Panc1 (cell line): ENCODE measurements at regions not wholly inside any gene's neighbourhood (a gene's known extent, or its start where the extent isn't known, plus 50 kb on each side); places are given as distances from the start of the nearest gene placed in this dataset.

ENCODE experiments used
- ATAC-seq: fragments of 200-7000 bp; cut with Tn5 transposase; 2 replicates; pipeline ENCODE4 v1.9.1; 2020; ENCODE audit warnings: mild to moderate bottlenecking, moderate library complexity
- BruUV-seq: library from RNA; stranded (reverse); fragments of 400-500 nt; replicated peaks from 2 replicates; lab custom pipeline; 2021; lab: Mats Ljungman, UMichigan
- CTCF ChIA-PET: fragments of 300-600 bp; sonication (Branson Sonifier 250); formaldehyde crosslinking; loops from one replicate; lab custom pipeline; 2022; ENCODE audit warnings: antibody characterized with exemption; lab: Charles Lee
- POLR2A ChIA-PET: fragments of 300-600 bp; sonication (Branson Sonifier 250); formaldehyde crosslinking; loops from one replicate; lab custom pipeline; 2022; ENCODE audit warnings: antibody characterized with exemption; lab: Charles Lee
- DNase-seq: peaks from one replicate; pipeline ENCODE4 v3.0.0-alpha.2; 2010; ENCODE audit warnings: low read depth, low spot score
- H3K27ac ChIP-seq: 2 replicates; pipeline ENCODE4 v1.5.1; 2011; ENCODE audit warnings: mild to moderate bottlenecking, low read length, inconsistent platforms
- H3K27me3 ChIP-seq: fragments of 200-500 bp; sonication (Bioruptor generic); 2 replicates; pipeline ENCODE4 v1.6.0; 2014; ENCODE audit warnings: low read length, inconsistent platforms; ENCODE audit not compliant: control insufficient read depth, insufficient read depth
- H3K36me3 ChIP-seq: fragments of 200-500 bp; sonication (Bioruptor generic); 2 replicates; pipeline ENCODE4 v1.5.1; 2014; ENCODE audit warnings: inconsistent platforms, mild to moderate bottlenecking, low read length, moderate library complexity; ENCODE audit not compliant: control insufficient read depth, insufficient read depth
- H3K4me1 ChIP-seq: 2 replicates; pipeline ENCODE4 v1.5.1; 2011; ENCODE audit warnings: inconsistent platforms, mild to moderate bottlenecking, low read length, moderate library complexity; ENCODE audit not compliant: control insufficient read depth, insufficient read depth
- H3K4me3 ChIP-seq, 2 experiments: 2 replicates each; pipeline ENCODE4 v1.5.1; 2011 to 2012; ENCODE audit warnings: low read depth in 2 of 2, low read length in 2 of 2, mild to moderate bottlenecking in 2 of 2, inconsistent platforms in 1 of 2, moderate library complexity in 1 of 2
- H3K9me3 ChIP-seq: fragments of 200-500 bp; sonication (Bioruptor generic); 2 replicates; pipeline ENCODE4 v1.5.1; 2014; ENCODE audit warnings: low read depth, mild to moderate bottlenecking, inconsistent platforms, low read length, moderate library complexity; ENCODE audit not compliant: control insufficient read depth, insufficient read depth
- CTCF ChIP-seq: fragments of 450-650 bp; IDR thresholded peaks from 2 replicates; pipeline ENCODE4 v1.5.1; 2017; ENCODE audit warnings: mild to moderate bottlenecking
- POLR2AphosphoS5 ChIP-seq: IDR thresholded peaks from 2 replicates; pipeline ENCODE4 v1.6.1; 2012; ENCODE audit warnings: mild to moderate bottlenecking, low read depth, low read length, moderate library complexity
- REST ChIP-seq, 2 experiments: IDR thresholded peaks; 2 replicates each; pipeline ENCODE4 v1.6.1; 2011 to 2012; ENCODE audit warnings: low read depth in 2 of 2, control low read depth in 1 of 2, low read length in 1 of 2, mild to moderate bottlenecking in 1 of 2, moderate library complexity in 1 of 2; ENCODE audit not compliant: insufficient read depth in 1 of 2
- SIN3A ChIP-seq: IDR thresholded peaks from 2 replicates; pipeline ENCODE4 v1.6.1; 2012; ENCODE audit warnings: low read depth, mild to moderate bottlenecking, low read length, moderate library complexity, borderline replicate concordance; ENCODE audit not compliant: insufficient read depth
- TCF7L2 ChIP-seq: IDR thresholded peaks from 2 replicates; pipeline ENCODE4 v1.6.1; 2011; ENCODE audit warnings: mild to moderate bottlenecking, low read depth, low read length, inconsistent platforms
- in situ Hi-C: cut with HindIII; loops from 2 replicates; pipeline ENCODE4 v1.10.0; 2016; ENCODE audit warnings: low sequenced_read_pairs, low pct_unique_long_range_greater_than_20kb
- intact Hi-C: fragments of 100-400 bp; cut with micrococcal nuclease; formaldehyde crosslinking; loops from one replicate; pipeline ENCODE4 v1.10.0; 2022; ENCODE audit not compliant: unreplicated experiment

DNA sequence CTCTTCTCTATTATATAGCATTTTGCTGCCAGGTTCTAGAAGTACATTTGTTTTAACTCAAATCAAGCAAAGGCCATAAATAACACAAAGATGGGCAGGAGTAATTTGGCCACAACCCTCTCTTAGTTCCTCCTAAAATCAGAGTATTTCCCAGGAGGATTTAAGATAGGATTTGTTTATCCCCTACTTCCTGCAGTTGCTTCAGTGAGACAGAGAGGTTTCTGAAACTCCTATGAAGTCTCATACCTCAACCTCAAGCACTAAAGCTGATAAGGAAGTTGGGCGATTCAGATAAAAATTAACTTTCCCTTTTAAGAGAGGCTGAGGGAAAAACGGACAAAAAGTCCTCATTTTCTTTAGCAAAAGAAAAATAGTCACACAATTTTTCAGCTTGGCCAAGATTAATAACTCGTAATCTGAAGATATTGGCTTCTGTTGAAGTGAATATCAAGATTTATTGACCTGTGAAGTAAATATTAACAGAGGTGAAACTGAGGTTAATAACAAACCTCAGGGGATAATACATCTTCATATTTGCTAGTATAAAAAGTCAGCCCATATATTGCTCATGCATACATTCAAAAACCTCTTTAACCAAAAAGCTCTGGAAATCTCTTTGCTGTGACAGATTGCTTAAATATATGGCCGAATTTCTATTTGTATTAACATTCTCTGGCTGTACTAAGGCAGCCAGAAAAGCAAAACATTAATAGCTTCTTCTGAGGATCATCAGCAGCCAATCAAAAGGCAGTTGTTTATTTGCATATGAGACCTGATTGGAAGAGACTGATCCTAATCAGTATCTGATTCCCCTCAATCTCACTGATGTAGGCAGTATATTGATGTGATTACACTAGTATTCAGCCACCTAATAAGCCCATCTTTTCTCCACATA, 90.6 kb upstream of the GADL1 start:
- DNase-seq (no peak), ATAC-seq (no peak)
- H3K4me3 ChIP-seq, result no peak overlapping the region
- no peaks in the 10 kb centered on the region; the same call in 1 of the 2 replicates for H3K27me3 ChIP-seq
- ChIA-PET CTCF (no interaction called here), POLR2A (no interaction called here)
- H3K4me1 ChIP-seq, result no peaks in the 10 kb centered on the region
- intact Hi-C loops, result no loop called here
- no peak overlapping the region for H3K27ac ChIP-seq
- no peaks in the 10 kb centered on the region for H3K9me3 ChIP-seq
- no peaks in the 10 kb centered on the region for H3K36me3 ChIP-seq
- in situ Hi-C loops, result no loop called here
- BruUV-seq, result no TSS peak
- TF ChIP-seq CTCF (no peak), REST (IDR thresholded peaks at IDR 0.05; ENCODE audit: insufficient read depth in 1 of 2, low read depth in 2 of 2, low read length in 1 of 2) (no peak), POLR2AphosphoS5 (no peak), TCF7L2 (no peak), SIN3A (no peak)

GRCh38 chr3:30986551-30986950, 92.1 kb upstream of the GADL1 start:
- BruUV-seq, result no TSS peak
- DNase-seq (no peak), ATAC-seq (no peak)
- Histone ChIP-seq H3K4me1 (no peaks in the 10 kb centered on the region), H3K27me3 (no peaks in the 10 kb centered on the region; the same call in 1 of the 2 replicates), H3K9me3 (no peaks in the 10 kb centered on the region), H3K27ac (no peak overlapping the region), H3K36me3 (no peaks in the 10 kb centered on the region), H3K4me3 (no peak overlapping the region)
- intact Hi-C loops, result no loop called here
- POLR2A ChIA-PET, result no interaction called here
- in situ Hi-C loops, result no loop called here
- CTCF ChIA-PET, result no interaction called here
- no peak for TF ChIP-seq CTCF
- no peak for TF ChIP-seq TCF7L2
- TF ChIP-seq SIN3A, result no peak
- no peak for TF ChIP-seq POLR2AphosphoS5
- no peak for TF ChIP-seq REST (IDR thresholded peaks at IDR 0.05; ENCODE audit: insufficient read depth in 1 of 2, low read depth in 2 of 2, low read length in 1 of 2)
